PC-3 (cell line): ENCODE measurements at regions not wholly inside any gene's neighbourhood (a gene's known extent, or its start where the extent isn't known, plus 50 kb on each side); places are given as distances from the start of the nearest gene placed in this dataset.

Source experiments
- CTCF ChIP-seq: fragments of 300-600 bp; sonication (generic); conservative IDR thresholded peaks from 2 replicates; pipeline ENCODE4 v1.5.1; 2017; ENCODE audit warnings: antibody characterized with exemption, low read depth, mild to moderate bottlenecking, low read length
- EZH2 ChIP-seq: fragments of 300-600 bp; sonication (generic); IDR thresholded peaks from one replicate; pipeline ENCODE4 v1.6.1; 2017; ENCODE audit warnings: antibody characterized with exemption, mild to moderate bottlenecking, low read length; ENCODE audit not compliant: unreplicated experiment
- EZH2phosphoT487 ChIP-seq: fragments of 300-600 bp; sonication (generic); IDR thresholded peaks from 2 replicates; pipeline ENCODE4 v1.6.1; 2018; ENCODE audit warnings: mild to moderate bottlenecking, antibody characterized with exemption, low read length, borderline replicate concordance

GRCh38 chr1:82845866-82846265 lies 1045.1 kb downstream of the ADGRL2 start:
- TF ChIP-seq CTCF: no peak
- no peak for TF ChIP-seq EZH2
- no peak for TF ChIP-seq EZH2phosphoT487
